Stimulated activated CD4-positive, alpha-beta T cell treated with anti-CD3 and anti-CD28 coated beads, Interleukin-1b, Interleukin-23, amount 100 ng/mL, for 1 hour (primary cell): ENCODE measurements at regions not wholly inside any gene's neighbourhood (a gene's known extent, or its start where the extent isn't known, plus 50 kb on each side); places are given as distances from the start of the nearest gene placed in this dataset.
"Not testable (repeated sequence)": the region's sequence is repeated elsewhere in the genome, so short reads cannot be mapped to it uniquely, and the experiment has no call there.

ENCODE experiments used
- DNase-seq, 2 donors: peaks; one replicate each; pipeline ENCODE4 v3.0.0-alpha.2; 2020; ENCODE audit warnings: low read depth in 2 of 2

GRCh38 chr4:12360391-12360790 lies 931.7 kb upstream of the HS3ST1 start:
- DNase-seq = no peak

- DNase-seq = no peak
Observed at GRCh38 chr4:12359420-12359819, 930.7 kb upstream of the HS3ST1 start.

- DNase-seq = not testable (repeated sequence)
Observed at GRCh38 chr4:12333083-12333482, 904.4 kb upstream of the HS3ST1 start.

GRCh38 chr4:12324965-12325364 lies 896.3 kb upstream of the HS3ST1 start:
- no peak for DNase-seq

DNA sequence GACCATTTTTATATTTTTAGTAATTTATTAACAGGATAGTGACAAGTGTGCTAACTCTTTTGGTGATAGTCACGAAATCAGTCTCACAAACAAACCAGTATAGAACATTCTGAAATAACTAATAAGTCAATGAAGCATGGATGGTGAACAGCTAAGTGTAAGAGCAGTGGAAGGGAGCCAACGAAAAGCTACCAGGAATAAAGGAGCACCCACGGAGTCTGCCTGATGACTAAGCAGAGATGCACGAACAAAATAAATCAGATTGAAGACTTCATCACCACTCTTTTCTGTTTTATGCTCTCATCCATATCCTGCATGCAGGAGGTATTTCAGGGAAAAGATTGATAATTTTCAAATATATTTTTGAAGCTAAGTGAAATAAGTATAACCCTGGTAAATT lies 891.1 kb upstream of the HS3ST1 start:
- no peak for DNase-seq

- DNase-seq = no peak
Observed at GRCh38 chr4:12304905-12305304, 876.2 kb upstream of the HS3ST1 start.

- DNase-seq = no peak
Observed at GRCh38 chr4:12296366-12296765, 867.7 kb upstream of the HS3ST1 start.

GRCh38 chr4:12293906-12294525 lies 865.3 kb upstream of the HS3ST1 start:
- no peak for DNase-seq

GRCh38 chr4:12286351-12286750 lies 857.7 kb upstream of the HS3ST1 start:
- no peak for DNase-seq

GRCh38 chr4:12270546-12270945 lies 841.9 kb upstream of the HS3ST1 start:
- DNase-seq = no peak

DNA sequence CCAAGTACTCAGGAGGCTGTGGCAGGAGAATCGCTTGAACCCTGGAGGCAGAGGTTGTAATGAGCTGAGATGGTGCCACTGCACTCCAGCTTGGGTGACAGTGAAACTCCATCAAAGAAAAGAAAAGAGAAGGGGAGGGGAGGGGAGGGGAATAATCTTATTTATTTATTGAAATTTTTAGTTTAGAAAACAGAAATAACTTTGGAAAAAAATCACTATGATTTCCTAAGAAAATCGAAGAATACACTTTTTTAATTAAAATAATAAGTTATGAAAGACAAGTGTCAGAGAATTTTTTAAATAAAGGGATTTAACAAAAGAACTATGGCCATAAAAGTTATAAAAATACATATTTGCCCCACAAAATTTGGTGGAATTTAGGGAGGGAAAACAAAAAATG lies 836.9 kb upstream of the HS3ST1 start:
- DNase-seq = no peak

DNA sequence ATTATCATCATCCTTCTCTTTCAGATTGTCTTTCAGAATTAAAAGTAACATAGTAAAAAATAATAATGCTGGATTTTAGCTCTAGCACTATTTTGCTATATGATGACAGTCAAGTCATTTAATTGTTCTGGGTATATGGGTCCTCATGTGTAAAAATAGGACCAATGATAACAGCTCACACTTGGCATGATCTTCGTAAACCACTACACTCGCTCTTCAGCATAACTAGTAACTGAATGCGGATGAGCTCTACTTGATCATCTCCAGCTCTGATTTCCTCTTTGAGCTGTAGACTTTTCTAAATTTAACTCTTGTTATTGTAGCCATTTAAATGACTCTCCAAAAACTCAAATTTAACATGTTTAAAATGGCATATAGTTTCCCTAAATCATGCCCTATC lies 831.8 kb upstream of the HS3ST1 start:
- DNase-seq = no peak

GRCh38 chr4:12244973-12245372 lies 816.3 kb upstream of the HS3ST1 start:
- no peak for DNase-seq

- DNase-seq = no peak
Observed at GRCh38 chr4:12242354-12242753, 813.7 kb upstream of the HS3ST1 start.

DNA sequence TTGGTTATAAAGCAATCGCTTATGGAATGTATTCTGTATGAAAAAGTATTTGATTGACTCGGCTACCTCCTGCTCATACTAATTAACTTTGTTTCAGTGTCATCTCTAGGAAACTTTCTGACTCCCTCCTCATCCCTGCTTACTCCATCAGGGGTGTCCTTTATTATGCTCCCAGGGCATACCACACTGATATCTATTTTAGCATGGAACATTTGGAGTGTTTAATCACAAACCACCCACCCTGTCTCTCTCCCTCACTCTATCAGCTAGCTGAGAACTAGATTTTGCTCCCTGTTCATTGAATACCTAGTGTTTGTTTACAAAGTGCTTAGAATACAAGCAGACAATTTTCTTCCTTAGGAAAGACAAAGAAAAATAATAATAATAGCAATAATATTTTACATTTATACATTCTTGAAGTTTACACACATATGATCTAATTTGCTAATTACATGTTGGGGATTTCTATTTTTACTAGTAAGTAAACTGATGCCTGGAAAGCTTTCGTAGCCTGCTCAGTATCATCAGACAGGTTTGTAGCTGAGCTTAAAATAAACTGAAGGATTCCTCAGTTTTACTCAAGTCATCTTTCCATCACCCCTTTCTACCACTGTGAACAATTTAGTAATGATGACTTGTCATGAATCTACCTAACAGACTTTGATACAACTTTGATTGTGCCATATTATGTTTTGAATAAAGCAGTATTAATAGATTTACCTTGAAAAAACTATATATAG lies 811.4 kb upstream of the HS3ST1 start:
- no peak for DNase-seq

DNA sequence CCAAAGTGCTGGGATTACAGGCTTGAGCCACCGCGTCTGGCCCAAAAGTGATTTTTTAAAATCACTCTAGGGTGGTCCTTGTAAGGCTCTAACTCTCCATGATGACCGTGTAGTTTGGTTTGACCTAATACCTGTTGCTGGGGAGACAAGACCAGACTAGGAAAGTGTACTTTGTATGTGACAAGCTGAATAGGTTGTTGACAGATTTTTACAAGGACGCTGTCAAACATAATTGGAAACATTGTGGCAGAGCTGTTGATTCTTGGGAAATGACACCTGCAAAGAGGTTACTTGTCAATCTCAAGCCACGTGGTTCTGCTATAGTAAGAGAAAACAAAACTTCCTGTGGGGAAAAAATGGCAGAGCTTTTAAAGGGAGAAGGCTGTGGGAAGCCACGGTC lies 802.4 kb upstream of the HS3ST1 start:
- no peak for DNase-seq

- no peak for DNase-seq
Observed at GRCh38 chr4:12221031-12221430, 792.3 kb upstream of the HS3ST1 start.

DNA sequence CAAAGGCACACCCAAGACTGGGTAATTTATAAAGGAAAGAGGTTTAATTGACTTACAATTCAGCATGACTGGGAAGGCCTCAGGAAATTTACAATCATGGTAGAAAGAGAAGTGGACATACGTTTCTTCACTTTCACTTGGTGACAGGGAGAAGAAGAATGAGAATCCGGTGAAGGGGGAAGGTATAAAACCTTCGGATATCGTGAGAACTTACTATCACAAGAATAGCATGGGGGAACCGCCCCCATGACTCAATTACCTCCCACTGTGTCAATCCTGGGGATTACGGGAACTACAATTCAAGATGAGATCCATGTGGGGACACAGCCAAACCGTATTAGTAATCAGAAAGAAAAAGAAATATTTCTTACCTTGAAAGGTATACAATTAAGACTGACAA lies 782.9 kb upstream of the HS3ST1 start:
- no peak for DNase-seq

DNA sequence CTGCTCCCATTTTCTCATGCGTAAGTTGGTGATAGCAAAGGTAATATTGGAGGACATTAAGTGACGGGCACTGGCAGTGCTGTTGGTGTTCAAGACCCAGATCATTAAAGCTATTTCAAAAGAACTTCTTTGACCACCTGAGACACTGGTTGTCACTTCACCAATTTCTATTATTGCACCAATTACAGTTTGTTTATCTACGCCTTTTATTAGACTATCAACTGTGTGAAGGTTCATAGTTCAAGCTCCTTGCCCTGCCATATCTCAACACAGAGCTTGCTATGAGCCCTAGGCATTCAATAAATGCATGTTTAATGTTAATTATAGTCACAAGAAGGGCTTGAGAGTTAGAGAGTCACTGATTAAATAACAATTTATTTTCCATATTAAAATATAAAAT lies 778.7 kb upstream of the HS3ST1 start:
- no peak for DNase-seq

DNA sequence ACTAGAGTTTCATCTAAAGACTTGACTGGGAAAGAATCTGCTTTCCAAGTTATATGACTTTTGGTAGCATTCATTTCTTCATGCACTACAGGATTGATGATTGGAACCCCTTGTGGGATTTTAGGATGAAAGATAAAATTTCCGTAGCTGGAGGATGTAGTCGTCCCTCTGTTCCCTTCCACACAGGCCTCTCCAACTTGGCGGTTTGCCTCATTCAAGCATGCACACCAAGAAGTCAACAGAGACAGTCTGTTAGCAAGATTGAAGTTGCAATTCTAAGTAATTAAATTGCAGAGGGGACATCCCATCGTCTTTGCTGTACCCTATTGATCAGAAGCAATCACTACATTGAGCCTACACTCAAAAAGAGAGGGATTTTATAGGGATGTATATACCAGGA lies 777.4 kb upstream of the HS3ST1 start:
- DNase-seq = no peak

GRCh38 chr4:12203945-12204344 lies 775.3 kb upstream of the HS3ST1 start:
- DNase-seq = no peak

GRCh38 chr4:12200226-12200625 lies 771.5 kb upstream of the HS3ST1 start:
- DNase-seq = no peak

GRCh38 chr4:12186526-12186925 lies 757.8 kb upstream of the HS3ST1 start:
- no peak for DNase-seq
